ENCODE measurements at regions not wholly inside any gene's neighbourhood (a gene's known extent, or its start where the extent isn't known, plus 50 kb on each side); places are given as distances from the start of the nearest gene placed in this dataset.

- Histone ChIP-seq H3K27me3 (ENCODE audit: insufficient read depth, low read length, poor library complexity, severe bottlenecking) (no peaks in the 10 kb centered on the region), H3K4me3 (ENCODE audit: low read length, poor library complexity, severe bottlenecking) (no peak overlapping the region), H3F3A (ENCODE audit: low read depth) (no peaks in the 10 kb centered on the region), H2AFZ (ENCODE audit: low read length) (no peak overlapping the region), H3K9me2 (replicated peaks; ENCODE audit: low read depth, low read length) (no peaks in the 10 kb centered on the region), H3K36me3 (ENCODE audit: insufficient read depth, low read length) (no peaks in the 10 kb centered on the region), H3K4me2 (ENCODE audit: low read depth, low read length, poor library complexity, severe bottlenecking) (no peak overlapping the region), H4K20me1 (ENCODE audit: insufficient read depth, low read length, poor library complexity, severe bottlenecking) (no peaks in the 10 kb centered on the region), H3K79me2 (ENCODE audit: insufficient read depth, low read length) (no peaks in the 10 kb centered on the region), H3K9ac (ENCODE audit: low read depth, low read length, poor library complexity, severe bottlenecking) (no peak overlapping the region), H3K4me1 (ENCODE audit: insufficient read depth, low read length, poor library complexity, severe bottlenecking) (no peaks in the 10 kb centered on the region), H3K9me3 (ENCODE audit: insufficient read depth, low read depth, low read length) (no peaks in the 10 kb centered on the region)
- TF ChIP-seq EZH2phosphoT487 (IDR thresholded peaks at IDR 0.05; ENCODE audit: borderline replicate concordance) (no peak), CTCF (conservative IDR thresholded peaks at IDR 0.05; ENCODE audit: low read length) (no peak)
These were observed 219.5 kb upstream of the SOX11 start for GRCh38 chr2:5472673-5473072.

- Histone ChIP-seq H3K27me3 (ENCODE audit: insufficient read depth, low read length, poor library complexity, severe bottlenecking) (no peaks in the 10 kb centered on the region), H3K79me2 (ENCODE audit: insufficient read depth, low read length) (no peaks in the 10 kb centered on the region), H3K36me3 (ENCODE audit: insufficient read depth, low read length) (no peaks in the 10 kb centered on the region), H3K4me2 (ENCODE audit: low read depth, low read length, poor library complexity, severe bottlenecking) (no peak overlapping the region), H3K9me3 (ENCODE audit: insufficient read depth, low read depth, low read length) (no peaks in the 10 kb centered on the region), H2AFZ (ENCODE audit: low read length) (no peak overlapping the region), H3K4me1 (ENCODE audit: insufficient read depth, low read length, poor library complexity, severe bottlenecking) (no peaks in the 10 kb centered on the region), H3K4me3 (ENCODE audit: low read length, poor library complexity, severe bottlenecking) (no peak overlapping the region), H3K9ac (ENCODE audit: low read depth, low read length, poor library complexity, severe bottlenecking) (no peak overlapping the region), H3F3A (ENCODE audit: low read depth) (no peaks in the 10 kb centered on the region), H3K9me2 (replicated peaks; ENCODE audit: low read depth, low read length) (no peaks in the 10 kb centered on the region), H4K20me1 (ENCODE audit: insufficient read depth, low read length, poor library complexity, severe bottlenecking) (no peaks in the 10 kb centered on the region)
- no peak for TF ChIP-seq CTCF (conservative IDR thresholded peaks at IDR 0.05; ENCODE audit: low read length)
- no peak for TF ChIP-seq EZH2phosphoT487 (IDR thresholded peaks at IDR 0.05; ENCODE audit: borderline replicate concordance)
These were observed 218.5 kb upstream of the SOX11 start for GRCh38 chr2:5473635-5474034.

- Histone ChIP-seq H3K36me3 (ENCODE audit: insufficient read depth, low read length) (no peaks in the 10 kb centered on the region), H3K9me2 (replicated peaks; ENCODE audit: low read depth, low read length) (no peaks in the 10 kb centered on the region), H3K9ac (ENCODE audit: low read depth, low read length, poor library complexity, severe bottlenecking) (no peak overlapping the region), H3K4me2 (ENCODE audit: low read depth, low read length, poor library complexity, severe bottlenecking) (no peak overlapping the region), H3K9me3 (ENCODE audit: insufficient read depth, low read depth, low read length) (no peaks in the 10 kb centered on the region), H4K20me1 (ENCODE audit: insufficient read depth, low read length, poor library complexity, severe bottlenecking) (no peaks in the 10 kb centered on the region), H3F3A (ENCODE audit: low read depth) (no peaks in the 10 kb centered on the region), H3K27me3 (ENCODE audit: insufficient read depth, low read length, poor library complexity, severe bottlenecking) (no peaks in the 10 kb centered on the region), H3K79me2 (ENCODE audit: insufficient read depth, low read length) (no peaks in the 10 kb centered on the region), H2AFZ (ENCODE audit: low read length) (no peak overlapping the region), H3K4me1 (ENCODE audit: insufficient read depth, low read length, poor library complexity, severe bottlenecking) (no peaks in the 10 kb centered on the region), H3K4me3 (ENCODE audit: low read length, poor library complexity, severe bottlenecking) (no peak overlapping the region)
- TF ChIP-seq EZH2phosphoT487 (IDR thresholded peaks at IDR 0.05; ENCODE audit: borderline replicate concordance) (no peak), CTCF (conservative IDR thresholded peaks at IDR 0.05; ENCODE audit: low read length) (no peak)
These were observed 217.5 kb upstream of the SOX11 start for GRCh38 chr2:5474716-5475115.
